ENCODE measurements at regions not wholly inside any gene's neighbourhood (a gene's known extent, or its start where the extent isn't known, plus 50 kb on each side); places are given as distances from the start of the nearest gene placed in this dataset.
A peak's percentile ranks its signal among the peaks of the same experiment; 100 is the strongest.

DNA sequence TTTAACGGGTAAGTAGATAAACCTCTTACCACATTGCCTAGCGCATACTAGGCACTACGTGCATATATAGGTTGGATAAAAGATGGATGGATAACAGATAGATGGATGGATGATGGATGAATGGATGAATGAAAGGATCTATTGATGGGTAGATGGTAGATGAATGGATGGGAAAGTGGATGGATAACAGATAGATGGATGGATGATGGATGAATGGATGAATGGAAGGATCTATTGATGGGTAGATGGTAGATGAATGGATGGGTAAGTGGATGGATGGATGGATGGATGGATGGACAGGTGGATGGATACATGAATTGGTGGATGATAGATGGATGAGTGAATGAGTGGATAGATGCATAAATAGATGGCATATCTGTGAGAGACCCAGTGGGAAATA lies 555.0 kb downstream of the MN1 start:
- Histone ChIP-seq H3K27ac (no peak overlapping the region), H3K4me3 (no peak overlapping the region), H3K27me3 (no peaks in the 10 kb centered on the region), H3K4me1 (peaks cover 0 to 21% of the 10 kb centered on the region in 2 donors), H3K36me3 (no peaks in the 10 kb centered on the region), H3K9me3 (no peaks in the 10 kb centered on the region)
- DNase-seq (ENCODE audit: low spot score) = no peak
- TF ChIP-seq, protein P1, sequence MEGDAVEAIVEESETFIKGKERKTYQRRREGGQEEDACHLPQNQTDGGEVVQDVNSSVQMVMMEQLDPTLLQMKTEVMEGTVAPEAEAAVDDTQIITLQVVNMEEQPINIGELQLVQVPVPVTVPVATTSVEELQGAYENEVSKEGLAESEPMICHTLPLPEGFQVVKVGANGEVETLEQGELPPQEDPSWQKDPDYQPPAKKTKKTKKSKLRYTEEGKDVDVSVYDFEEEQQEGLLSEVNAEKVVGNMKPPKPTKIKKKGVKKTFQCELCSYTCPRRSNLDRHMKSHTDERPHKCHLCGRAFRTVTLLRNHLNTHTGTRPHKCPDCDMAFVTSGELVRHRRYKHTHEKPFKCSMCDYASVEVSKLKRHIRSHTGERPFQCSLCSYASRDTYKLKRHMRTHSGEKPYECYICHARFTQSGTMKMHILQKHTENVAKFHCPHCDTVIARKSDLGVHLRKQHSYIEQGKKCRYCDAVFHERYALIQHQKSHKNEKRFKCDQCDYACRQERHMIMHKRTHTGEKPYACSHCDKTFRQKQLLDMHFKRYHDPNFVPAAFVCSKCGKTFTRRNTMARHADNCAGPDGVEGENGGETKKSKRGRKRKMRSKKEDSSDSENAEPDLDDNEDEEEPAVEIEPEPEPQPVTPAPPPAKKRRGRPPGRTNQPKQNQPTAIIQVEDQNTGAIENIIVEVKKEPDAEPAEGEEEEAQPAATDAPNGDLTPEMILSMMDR (IDR thresholded peaks at IDR 0.05) = no peak

- Histone ChIP-seq H3K36me3 (no peaks in the 10 kb centered on the region), H3K4me3 (no peak overlapping the region), H3K9me3 (no peaks in the 10 kb centered on the region), H3K27ac (peak overlapping the region; percentile 57 to 63), H3K4me1 (peaks cover 0 to 16% of the 10 kb centered on the region in 2 donors), H3K27me3 (no peaks in the 10 kb centered on the region)
- peak; percentile 86 for DNase-seq (ENCODE audit: low spot score)
- TF ChIP-seq, protein P1 (IDR thresholded peaks at IDR 0.05) = no peak
These were observed 553.7 kb downstream of the MN1 start for GRCh38 chr22:27247701-27248434.

DNA sequence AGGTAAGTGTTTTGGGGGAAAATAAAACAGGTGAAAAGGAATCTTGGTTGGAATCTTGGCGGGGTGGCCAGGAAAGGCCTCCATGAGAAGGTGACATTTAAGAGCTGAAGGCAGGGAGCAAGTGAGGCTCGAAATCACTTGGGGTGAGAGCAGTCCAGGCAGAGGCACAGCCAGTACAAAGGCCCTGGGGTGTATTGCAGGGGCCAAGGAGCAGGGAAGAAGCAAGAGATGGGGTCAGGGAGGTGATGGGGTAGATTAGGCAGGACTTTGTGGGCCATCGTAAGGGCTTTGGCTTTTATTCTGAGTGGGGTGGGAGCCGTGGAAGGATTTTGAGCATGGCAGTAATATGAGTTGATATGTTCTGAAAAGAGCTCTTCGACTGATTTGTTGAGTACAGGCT lies 551.1 kb downstream of the MN1 start:
- Histone ChIP-seq H3K4me1 (peaks cover 0 to 16% of the 10 kb centered on the region in 2 donors), H3K27ac (no peak overlapping the region)
- TF ChIP-seq, protein P1 (IDR thresholded peaks at IDR 0.05) = no peak

DNA sequence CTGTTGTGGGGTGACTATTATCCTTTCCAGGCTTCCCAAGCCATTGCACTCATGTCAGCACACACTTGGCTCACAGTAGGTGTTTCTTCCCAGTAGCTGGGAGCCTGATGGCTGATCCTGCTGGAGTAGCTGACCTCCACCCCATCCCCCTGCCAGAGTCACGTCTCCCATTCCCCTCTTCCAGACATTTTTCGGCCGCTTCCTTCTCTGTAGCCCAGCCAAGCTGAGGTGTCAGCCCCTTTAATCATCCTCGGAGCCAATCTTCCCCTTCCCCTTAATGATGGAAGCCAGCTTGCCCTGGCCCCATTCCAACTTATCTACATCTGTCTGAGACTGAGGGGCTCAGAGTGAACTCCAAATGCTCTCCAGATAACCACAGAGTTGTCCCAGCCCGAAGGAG lies 550.7 kb downstream of the MN1 start:
- TF ChIP-seq, protein P1 (IDR thresholded peaks at IDR 0.05) = no peak
- peaks cover 0 to 13% of the 10 kb centered on the region in 2 donors for H3K9me3 ChIP-seq
- H3K27me3 ChIP-seq = no peaks in the 10 kb centered on the region
- no peak for DNase-seq (ENCODE audit: low spot score)
- no peak overlapping the region for H3K4me3 ChIP-seq
- peaks cover 0 to 16% of the 10 kb centered on the region in 2 donors for H3K4me1 ChIP-seq
- no peak overlapping the region for H3K27ac ChIP-seq
- no peaks in the 10 kb centered on the region for H3K36me3 ChIP-seq

More for the DNA sequence above, 551.1 kb downstream of the MN1 start:
- no peak for DNase-seq (ENCODE audit: low spot score)
- Histone ChIP-seq H3K4me3 (no peak overlapping the region), H3K36me3 (no peaks in the 10 kb centered on the region), H3K27me3 (no peaks in the 10 kb centered on the region), H3K9me3 (peaks cover 0 to 9% of the 10 kb centered on the region in 2 donors)

GRCh38 chr22:27251563-27251962 lies 550.0 kb downstream of the MN1 start:
- TF ChIP-seq, protein P1 (IDR thresholded peaks at IDR 0.05) = no peak
- Histone ChIP-seq H3K4me1 (peaks cover 0 to 16% of the 10 kb centered on the region in 2 donors), H3K36me3 (no peaks in the 10 kb centered on the region), H3K27me3 (no peaks in the 10 kb centered on the region), H3K4me3 (no peak overlapping the region), H3K27ac (no peak overlapping the region), H3K9me3 (peaks cover 0 to 20% of the 10 kb centered on the region in 2 donors)
- no peak for DNase-seq (ENCODE audit: low spot score)

Measured in right atrium auricular region (tissue), 2 donors.